Natural killer cell treated with Interleukin-12 subunit alpha and Interleukin-12 subunit beta and Interleukin-15 and Interleukin-18, amount 100 ng/mL, for 72 hours (primary cell): ENCODE measurements at regions not wholly inside any gene's neighbourhood (a gene's known extent, or its start where the extent isn't known, plus 50 kb on each side); places are given as distances from the start of the nearest gene placed in this dataset.

ENCODE experiments used
- ATAC-seq, 2 donors: fragments of 150-1000 bp; cut with Tn5 transposase in 1 of 2; sonication (Bioruptor Pico), chemical (Tn5 transposase) in 1 of 2; 2 replicates each; pipeline ENCODE4 v1.10.0; 2021
- DNase-seq: peaks from one replicate; pipeline ENCODE4 v3.0.0; 2022; ENCODE audit warnings: low spot score
- H3K27ac Mint-ChIP-seq, 2 donors: 1 replicate in 1 of 2; 2 replicates in 1 of 2; pipeline ENCODE4 v1.8.0; 2022; ENCODE audit warnings: mixed read lengths in 2 of 2, mild to moderate bottlenecking in 1 of 2, moderate library complexity in 1 of 2
- H3K27me3 Mint-ChIP-seq, 2 donors: 1 replicate in 1 of 2; 2 replicates in 1 of 2; pipeline ENCODE4 v1.8.0; 2022; ENCODE audit warnings: mixed read lengths in 2 of 2
- H3K36me3 Mint-ChIP-seq: one replicate; pipeline ENCODE4 v1.8.0; 2022; ENCODE audit warnings: mixed read lengths
- H3K4me1 Mint-ChIP-seq, 2 donors: 1 replicate in 1 of 2; 2 replicates in 1 of 2; pipeline ENCODE4 v1.8.0; 2022; ENCODE audit warnings: low read depth in 2 of 2, mixed read lengths in 2 of 2, mild to moderate bottlenecking in 1 of 2
- H3K4me3 Mint-ChIP-seq: one replicate; pipeline ENCODE4 v1.8.0; 2022; ENCODE audit warnings: mixed read lengths
- H3K9me3 Mint-ChIP-seq: 2 replicates; pipeline ENCODE4 v1.8.0; 2022; ENCODE audit warnings: mixed read lengths

DNA sequence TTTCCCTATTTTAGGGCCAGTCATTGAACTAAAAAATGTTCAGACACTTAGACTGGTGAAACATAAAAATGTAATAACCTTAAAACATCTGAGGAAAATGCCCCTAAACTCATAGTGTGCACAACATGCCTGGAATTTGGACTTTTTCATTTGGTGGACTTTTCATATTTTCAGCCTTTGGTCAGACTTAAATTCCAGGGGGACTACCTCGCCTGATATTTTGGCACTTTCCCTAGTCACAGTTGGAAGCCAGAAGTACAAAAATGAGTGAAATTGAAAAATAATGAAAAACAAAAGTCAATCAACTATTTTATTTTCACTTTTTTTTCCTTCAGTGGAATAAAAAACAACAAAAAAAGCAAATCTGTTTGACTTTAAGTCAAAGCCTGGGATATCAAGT, 256.2 kb downstream of the ACTL7B start:
- Mint-ChIP-seq H3K27me3 (peaks cover 0 to 6% of the 10 kb centered on the region in 2 donors), H3K9me3 (peaks cover 5% of the 10 kb centered on the region), H3K36me3 (no peaks in the 10 kb centered on the region), H3K27ac (no peak overlapping the region), H3K4me1 (no peaks in the 10 kb centered on the region), H3K4me3 (no peak overlapping the region)
- DNase-seq, result no peak
- no peak for ATAC-seq

- Mint-ChIP-seq H3K9me3 (no peaks in the 10 kb centered on the region), H3K27ac (no peak overlapping the region)
- ATAC-seq, result no peak
Measured at GRCh38 chr9:108591121-108591520, 264.7 kb downstream of the ACTL7B start.

DNA sequence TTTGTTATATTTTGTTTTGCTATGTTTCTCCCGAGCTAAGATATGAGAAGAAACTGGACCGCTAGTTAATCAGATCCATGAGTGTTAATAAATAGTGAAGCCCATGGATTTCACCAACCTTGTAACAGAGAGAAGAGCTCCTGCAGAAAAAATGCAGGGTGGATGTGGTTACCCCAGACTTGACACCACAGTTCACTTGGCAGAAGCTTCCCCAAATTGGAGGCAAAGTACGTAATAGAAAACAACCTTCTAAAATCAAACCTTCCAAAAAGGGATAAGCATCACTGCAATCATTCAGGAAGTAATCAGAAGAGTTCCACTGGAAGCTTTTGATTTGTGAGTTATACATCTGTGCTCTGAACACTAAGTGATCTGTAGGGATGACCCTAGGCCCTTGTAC, 267.5 kb downstream of the ACTL7B start:
- H3K9me3 Mint-ChIP-seq, result no peaks in the 10 kb centered on the region
- no peak overlapping the region for H3K4me3 Mint-ChIP-seq
- no peak overlapping the region for H3K27ac Mint-ChIP-seq
- H3K27me3 Mint-ChIP-seq, result no peaks in the 10 kb centered on the region
- no peak for DNase-seq
- H3K4me1 Mint-ChIP-seq, result no peaks in the 10 kb centered on the region
- no peaks in the 10 kb centered on the region for H3K36me3 Mint-ChIP-seq
- no peak for ATAC-seq

More at GRCh38 chr9:108591121-108591520, 264.7 kb downstream of the ACTL7B start:
- Mint-ChIP-seq H3K4me1 (no peaks in the 10 kb centered on the region), H3K27me3 (no peaks in the 10 kb centered on the region), H3K36me3 (no peaks in the 10 kb centered on the region), H3K4me3 (no peak overlapping the region)
- DNase-seq, result no peak

DNA sequence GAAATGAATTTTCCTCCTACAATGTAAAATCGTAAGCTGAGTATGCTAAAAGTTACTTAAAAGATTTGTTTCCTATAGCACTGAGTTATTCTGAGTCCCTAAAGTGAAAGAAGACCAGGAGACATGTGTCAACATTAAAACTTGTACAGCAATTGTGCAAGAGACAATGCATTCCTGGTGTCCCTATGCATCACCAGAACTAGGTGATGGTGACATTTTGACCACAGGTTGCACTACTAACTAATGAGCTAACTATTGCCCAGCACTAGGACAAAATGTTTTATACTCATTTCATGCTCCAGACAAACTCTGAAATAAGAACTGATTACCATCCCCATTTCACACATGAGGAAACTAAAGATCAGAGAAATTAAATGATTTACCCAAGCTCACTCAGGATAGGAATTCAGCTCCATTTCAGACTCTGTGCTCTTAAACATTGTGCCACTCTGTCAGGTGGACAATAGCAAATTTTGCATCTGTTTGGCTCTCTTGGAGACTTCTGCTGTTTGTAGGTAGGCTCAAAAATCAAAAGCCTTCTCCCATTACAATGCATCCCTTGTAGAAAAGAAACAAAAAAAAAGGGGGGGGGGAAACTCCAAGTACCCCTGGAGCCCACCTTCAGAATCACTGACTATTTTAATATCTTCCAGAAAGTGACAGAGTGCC, 269.2 kb downstream of the ACTL7B start:
- peaks cover 0 to 4% of the 10 kb centered on the region in 2 donors for H3K27me3 Mint-ChIP-seq
- DNase-seq, result no peak
- H3K9me3 Mint-ChIP-seq, result peaks cover 4% of the 10 kb centered on the region
- H3K4me1 Mint-ChIP-seq, result no peaks in the 10 kb centered on the region
- no peak overlapping the region for H3K27ac Mint-ChIP-seq
- H3K4me3 Mint-ChIP-seq, result no peak overlapping the region
- ATAC-seq, result no peak
- H3K36me3 Mint-ChIP-seq, result no peaks in the 10 kb centered on the region

DNA sequence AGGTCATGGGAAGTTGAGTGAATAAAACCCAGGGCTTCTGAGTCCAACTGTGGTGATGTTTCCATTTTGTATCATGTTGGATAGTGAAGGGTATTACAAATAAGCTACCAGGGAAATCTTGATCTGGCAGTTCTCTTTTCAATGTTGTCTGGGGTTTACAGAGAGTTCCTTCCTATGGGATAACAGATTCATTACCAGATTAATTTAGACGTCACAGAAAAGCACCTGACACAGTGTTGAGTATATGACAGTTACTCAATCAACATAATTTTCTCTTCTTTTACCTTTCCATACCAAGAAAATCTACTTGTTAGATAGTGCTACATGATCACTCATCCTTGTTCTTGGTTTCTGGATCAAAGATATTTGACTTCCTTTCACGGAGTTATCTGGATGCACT, 270.9 kb downstream of the ACTL7B start:
- ATAC-seq, result no peak
- Mint-ChIP-seq H3K9me3 (peaks cover 4% of the 10 kb centered on the region), H3K36me3 (no peaks in the 10 kb centered on the region), H3K27ac (no peak overlapping the region), H3K27me3 (peaks cover 0 to 4% of the 10 kb centered on the region in 2 donors), H3K4me3 (no peak overlapping the region), H3K4me1 (no peaks in the 10 kb centered on the region)
- no peak for DNase-seq

DNA sequence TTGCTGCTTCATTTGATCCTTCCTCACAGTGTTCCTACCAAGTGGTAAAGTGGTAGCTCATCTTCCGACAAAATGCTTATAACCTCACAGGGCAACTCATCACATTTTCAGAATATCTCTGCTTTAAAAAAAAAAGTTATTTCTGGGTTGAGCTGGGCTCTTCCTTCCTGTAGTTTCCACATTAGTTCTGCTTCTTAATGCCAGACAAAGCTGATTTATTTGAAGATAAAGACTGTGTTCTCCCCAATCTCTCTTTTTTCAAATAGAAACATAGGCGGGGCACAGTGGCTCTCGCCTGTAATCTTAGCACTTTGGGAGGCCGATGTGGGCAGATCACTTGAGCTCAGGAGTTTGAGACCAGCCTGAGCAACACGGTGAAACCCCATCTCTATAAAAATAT, 273.1 kb downstream of the ACTL7B start:
- Mint-ChIP-seq H3K36me3 (no peaks in the 10 kb centered on the region), H3K27me3 (peaks cover 0 to 4% of the 10 kb centered on the region in 2 donors), H3K27ac (no peak overlapping the region), H3K4me3 (no peak overlapping the region), H3K9me3 (peaks cover 7% of the 10 kb centered on the region), H3K4me1 (no peaks in the 10 kb centered on the region)
- DNase-seq (no peak), ATAC-seq (no peak)

- DNase-seq (no peak), ATAC-seq (no peak)
- Mint-ChIP-seq H3K9me3 (peaks cover 7% of the 10 kb centered on the region), H3K27ac (no peak overlapping the region), H3K4me1 (no peaks in the 10 kb centered on the region), H3K4me3 (no peak overlapping the region), H3K27me3 (peaks cover 0 to 4% of the 10 kb centered on the region in 2 donors), H3K36me3 (no peaks in the 10 kb centered on the region)
Measured at GRCh38 chr9:108579757-108580439, 275.9 kb downstream of the ACTL7B start.

GRCh38 chr9:108575276-108575675, 280.5 kb downstream of the ACTL7B start:
- ATAC-seq, result no peak
- no peaks in the 10 kb centered on the region for H3K36me3 Mint-ChIP-seq
- no peaks in the 10 kb centered on the region for H3K27me3 Mint-ChIP-seq
- peaks cover 3% of the 10 kb centered on the region for H3K9me3 Mint-ChIP-seq
- no peak overlapping the region for H3K27ac Mint-ChIP-seq
- H3K4me3 Mint-ChIP-seq, result no peak overlapping the region
- no peaks in the 10 kb centered on the region for H3K4me1 Mint-ChIP-seq
- no peak for DNase-seq

GRCh38 chr9:108569624-108570023, 286.2 kb downstream of the ACTL7B start:
- DNase-seq, result no peak
- no peak overlapping the region for H3K4me3 Mint-ChIP-seq
- no peaks in the 10 kb centered on the region for H3K36me3 Mint-ChIP-seq

DNA sequence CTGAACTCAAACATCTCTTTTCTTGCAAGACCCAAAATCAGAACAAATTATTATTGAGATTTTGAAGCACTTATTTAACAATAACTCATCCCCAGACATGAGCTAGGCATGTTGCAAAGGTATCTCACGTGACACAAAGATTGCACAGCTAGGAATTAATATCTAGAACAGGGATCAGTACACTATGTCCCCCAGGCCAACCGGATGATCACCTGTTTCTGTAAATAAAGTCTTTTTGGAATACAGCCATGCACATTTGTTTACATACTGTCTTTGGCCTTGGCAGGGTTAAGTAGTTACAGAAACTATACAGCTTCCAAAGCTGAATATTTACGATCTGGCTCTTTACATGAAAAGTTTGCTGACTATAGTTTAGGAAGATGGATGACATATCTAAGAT, 287.7 kb downstream of the ACTL7B start:
- Mint-ChIP-seq H3K27me3 (peaks cover 0 to 19% of the 10 kb centered on the region in 2 donors), H3K27ac (no peak overlapping the region), H3K4me1 (no peaks in the 10 kb centered on the region), H3K4me3 (no peak overlapping the region), H3K36me3 (no peaks in the 10 kb centered on the region), H3K9me3 (no peaks in the 10 kb centered on the region)
- no peak for ATAC-seq
- no peak for DNase-seq

More at GRCh38 chr9:108569624-108570023, 286.2 kb downstream of the ACTL7B start:
- no peaks in the 10 kb centered on the region for H3K4me1 Mint-ChIP-seq
- no peak for ATAC-seq
- H3K9me3 Mint-ChIP-seq, result no peaks in the 10 kb centered on the region
- H3K27ac Mint-ChIP-seq, result no peak overlapping the region
- peaks cover 0 to 19% of the 10 kb centered on the region in 2 donors for H3K27me3 Mint-ChIP-seq

DNA sequence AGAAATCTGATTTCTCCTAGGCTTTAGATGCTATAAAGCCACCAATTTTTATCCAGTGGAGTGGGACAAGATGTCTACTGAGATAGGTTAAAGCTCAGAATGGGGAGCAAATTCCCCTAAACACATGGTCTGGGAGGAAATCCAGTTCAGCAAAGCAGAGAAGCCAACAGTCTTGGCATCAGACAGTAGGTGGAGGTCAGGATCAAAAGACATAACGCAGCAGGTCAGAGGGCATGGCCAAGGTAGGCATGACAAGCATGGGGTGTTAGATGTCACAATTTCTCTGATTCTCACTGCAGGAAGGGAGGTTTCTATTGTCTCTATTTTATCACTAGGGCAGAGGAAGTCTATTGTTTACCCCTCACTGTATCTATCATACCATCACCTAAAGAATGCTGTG, 288.2 kb downstream of the ACTL7B start:
- Mint-ChIP-seq H3K4me3 (no peak overlapping the region), H3K27me3 (peaks cover 0 to 20% of the 10 kb centered on the region in 2 donors), H3K4me1 (no peaks in the 10 kb centered on the region), H3K27ac (no peak overlapping the region), H3K9me3 (no peaks in the 10 kb centered on the region), H3K36me3 (no peaks in the 10 kb centered on the region)
- no peak for DNase-seq
- ATAC-seq, result no peak

DNA sequence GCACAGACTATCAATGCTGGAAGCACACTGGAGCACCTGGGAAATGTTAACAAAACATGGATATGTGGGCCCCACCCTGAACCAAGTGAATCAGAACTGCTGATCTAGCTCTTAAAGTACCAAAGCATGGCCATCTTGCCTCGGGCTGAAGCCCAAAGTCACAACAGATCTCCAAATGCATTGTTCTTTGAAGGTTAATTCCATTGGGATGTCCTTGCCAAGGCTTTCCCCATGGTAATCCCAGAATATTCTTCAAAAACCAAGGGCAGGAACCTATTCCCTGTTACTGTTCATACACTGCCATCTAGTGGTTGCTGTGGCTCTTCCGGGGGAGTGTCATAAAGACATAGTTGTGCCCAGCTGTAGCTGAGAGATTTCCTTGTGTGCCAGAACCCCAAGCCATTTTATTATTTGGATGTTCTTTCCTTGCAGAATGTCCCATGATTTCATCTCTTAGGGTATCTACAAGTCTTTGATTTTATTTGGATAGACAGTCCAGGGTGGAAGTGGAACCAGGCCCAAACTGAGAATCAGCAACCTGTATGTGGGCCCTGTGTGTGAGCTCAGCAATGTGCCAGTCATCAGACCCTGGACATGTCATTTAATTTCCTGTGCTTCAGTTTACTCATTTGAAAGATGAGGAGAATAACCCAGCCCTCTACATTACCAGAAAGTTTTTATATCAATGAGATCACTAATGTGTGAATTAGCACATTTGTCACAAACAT, 290.0 kb downstream of the ACTL7B start:
- Mint-ChIP-seq H3K4me3 (no peak overlapping the region), H3K27me3 (peaks cover 0 to 25% of the 10 kb centered on the region in 2 donors), H3K9me3 (no peaks in the 10 kb centered on the region)

GRCh38 chr9:108562176-108562575, 293.6 kb downstream of the ACTL7B start:
- peaks cover 3 to 5% of the 10 kb centered on the region in 2 donors for H3K27me3 Mint-ChIP-seq
- H3K4me1 Mint-ChIP-seq, result no peaks in the 10 kb centered on the region
- no peak for DNase-seq
- H3K27ac Mint-ChIP-seq, result no peak overlapping the region
- H3K4me3 Mint-ChIP-seq, result no peak overlapping the region
- ATAC-seq, result no peak
- H3K9me3 Mint-ChIP-seq, result no peaks in the 10 kb centered on the region
- no peaks in the 10 kb centered on the region for H3K36me3 Mint-ChIP-seq

More for the DNA sequence above, 290.0 kb downstream of the ACTL7B start:
- Mint-ChIP-seq H3K4me1 (no peaks in the 10 kb centered on the region), H3K27ac (no peak overlapping the region), H3K36me3 (no peaks in the 10 kb centered on the region)
- no peak for DNase-seq
- peak in 1 of 2 donors; percentile 53 for ATAC-seq

GRCh38 chr9:108559432-108559831, 296.4 kb downstream of the ACTL7B start:
- no peaks in the 10 kb centered on the region for H3K36me3 Mint-ChIP-seq
- H3K9me3 Mint-ChIP-seq, result no peaks in the 10 kb centered on the region
- ATAC-seq (no peak), DNase-seq (no peak)
- H3K4me3 Mint-ChIP-seq, result no peak overlapping the region
- H3K4me1 Mint-ChIP-seq, result no peaks in the 10 kb centered on the region
- H3K27ac Mint-ChIP-seq, result no peak overlapping the region
- H3K27me3 Mint-ChIP-seq, result peaks cover 3 to 5% of the 10 kb centered on the region in 2 donors
